ENCODE measurements at regions not wholly inside any gene's neighbourhood (a gene's known extent, or its start where the extent isn't known, plus 50 kb on each side); places are given as distances from the start of the nearest gene placed in this dataset.

GRCh38 chr20:17881741-17882064 lies 86.9 kb downstream of the SNX5 start:
- DNase-seq (ENCODE audit: low spot score) (no peak), ATAC-seq (no peak), FAIRE-seq (peak; percentile 4)
- peak overlapping the region; percentile 67 for H3K4me2 ChIP-seq (ENCODE audit: low read depth, low read length)
- H2AFZ ChIP-seq (ENCODE audit: low read length) = no peak overlapping the region
- CTCF ChIA-PET (ENCODE audit: low intra/inter-chr PET ratio, low total read pairs) = no interaction called here
- no peaks in the 10 kb centered on the region for H3K36me3 ChIP-seq (replicated peaks in 1 of 2; ENCODE audit: control insufficient read depth in 1 of 2, insufficient read depth in 2 of 2, low read length in 2 of 2)
- peaks cover 8% of the 10 kb centered on the region for H3K79me2 ChIP-seq (ENCODE audit: insufficient read depth, low read length)
- H3K9me3 ChIP-seq (ENCODE audit: low read length) = no peaks in the 10 kb centered on the region
- WGBS (ENCODE audit: low lambda C conversion rate) = 96% methylated on average over 1 of the region's 1 CpG
- in situ Hi-C loops (cut with HindIII; ENCODE audit: extremely low pct_ligation_motif_present, low pct_unique_long_range_greater_than_20kb) (loop anchor here (5.0 kb wide), 1 partner anchor 199 kb away; the partner anchor contains the start of gene RRBP1), intact Hi-C loops (cut with micrococcal nuclease; ENCODE audit: unreplicated experiment) (loop anchor here (1.0 kb wide), 4 partner anchors 15 to 199 kb away; partner anchors contain the start of gene RRBP1)
- H3K27ac ChIP-seq (ENCODE audit: extremely low read length, insufficient read depth, low read length) = peak overlapping the region; percentile 74
- H3K27me3 ChIP-seq (ENCODE audit: control insufficient read depth in 1 of 2, insufficient read depth in 2 of 2, low read length in 2 of 2) = no peaks in the 10 kb centered on the region
- peaks cover 98% of the 10 kb centered on the region for H3K4me1 ChIP-seq (ENCODE audit: insufficient read depth, low read length)
- peak overlapping the region; percentile 69 for H3K9ac ChIP-seq (ENCODE audit: insufficient read depth, low read depth, low read length)
- BruUV-seq (replicated peaks) = TSS peak; percentile 82
- H3K4me3 ChIP-seq (replicated peaks in 1 of 3; ENCODE audit: insufficient read depth in 1 of 3, low read depth in 2 of 3, low read length in 3 of 3) = 0 out of 6 replicates have a peak overlapping the region, but pooled peaks of 1 of the 3 experiments have one; percentile 45
- POLR2A ChIA-PET = interaction anchor here (2.4 to 21.6 kb wide), 5 partner anchors 7 to 199 kb away, joined by 15 to 724 read pairs (median 32); partner anchors contain the start of gene RRBP1
- H4K20me1 ChIP-seq (ENCODE audit: insufficient read depth, low read length) = no peaks in the 10 kb centered on the region
- no peak for TF ChIP-seq ZNF484 (CRISPR knock-in tag; IDR thresholded peaks at IDR 0.05; ENCODE audit: borderline replicate concordance, low read depth)
- TF ChIP-seq SMAD1 (CRISPR knock-in tag; IDR thresholded peaks at IDR 0.05; ENCODE audit: borderline replicate concordance, low read depth) = 0 out of 2 replicates have a peak, but pooled peaks have one; percentile 9
- no peak for TF ChIP-seq ZFP37 (CRISPR knock-in tag; IDR thresholded peaks at IDR 0.05; ENCODE audit: borderline replicate concordance)
- peak; percentile 55; the same call in 1 of the 2 replicates for TF ChIP-seq ZNF772 (CRISPR knock-in tag; IDR thresholded peaks at IDR 0.05)
- TF ChIP-seq AKAP8 (CRISPR knock-in tag; IDR thresholded peaks at IDR 0.05) = no peak
- no peak for TF ChIP-seq GFI1 (CRISPR knock-in tag; IDR thresholded peaks at IDR 0.05; ENCODE audit: borderline replicate concordance)
- TF ChIP-seq RAD51 (IDR thresholded peaks at IDR 0.05; ENCODE audit: borderline replicate concordance) = no peak
- TF ChIP-seq ZNF33A (CRISPR knock-in tag; IDR thresholded peaks at IDR 0.05; ENCODE audit: borderline replicate concordance) = no peak
- no peak for TF ChIP-seq AGO1 (IDR thresholded peaks at IDR 0.05; ENCODE audit: low read depth, low read length, poor library complexity, severe bottlenecking)
- TF ChIP-seq RFXANK (CRISPR knock-in tag; IDR thresholded peaks at IDR 0.05) = no peak
- no peak; the same call in 1 of the 2 replicates for TF ChIP-seq ZNF556 (CRISPR knock-in tag; IDR thresholded peaks at IDR 0.05; ENCODE audit: borderline replicate concordance)
- no peak for TF ChIP-seq NFE2L1 (CRISPR knock-in tag; IDR thresholded peaks at IDR 0.05; ENCODE audit: borderline replicate concordance)
- TF ChIP-seq ZNF460 (CRISPR knock-in tag; IDR thresholded peaks at IDR 0.05; ENCODE audit: borderline replicate concordance) = no peak
- TF ChIP-seq ZKSCAN1 (IDR thresholded peaks at IDR 0.05; ENCODE audit: low read length) = no peak
- no peak for TF ChIP-seq GLI4 (CRISPR knock-in tag; IDR thresholded peaks at IDR 0.05; ENCODE audit: borderline replicate concordance)
- no peak for TF ChIP-seq DNMT1 (CRISPR knock-in tag; IDR thresholded peaks at IDR 0.05)
- TF ChIP-seq ZNF143 (CRISPR knock-in tag; IDR thresholded peaks at IDR 0.05) = no peak
- TF ChIP-seq ZSCAN31 (CRISPR knock-in tag; IDR thresholded peaks at IDR 0.05; ENCODE audit: low read depth) = 0 out of 2 replicates have a peak, but pooled peaks have one; percentile 61
- no peak for TF ChIP-seq HMGA1 (CRISPR knock-in tag; conservative IDR thresholded peaks at IDR 0.05)
- TF ChIP-seq NKX3-1 (CRISPR knock-in tag; IDR thresholded peaks at IDR 0.05) = no peak
- TF ChIP-seq ZSCAN29 (CRISPR knock-in tag; conservative IDR thresholded peaks at IDR 0.05) = peak; percentile 38; the same call in 1 of the 2 replicates
- TF ChIP-seq MYPOP (CRISPR knock-in tag; IDR thresholded peaks at IDR 0.05) = no peak
- TF ChIP-seq ELF4 (CRISPR knock-in tag; IDR thresholded peaks at IDR 0.05; ENCODE audit: borderline replicate concordance) = no peak
- no peak for TF ChIP-seq ZFP36L2 (CRISPR knock-in tag; IDR thresholded peaks at IDR 0.05)
- no peak for TF ChIP-seq ZNF280B (CRISPR knock-in tag; IDR thresholded peaks at IDR 0.05; ENCODE audit: borderline replicate concordance)

Data from HepG2 (cell line).